GM23248 (cell line): ENCODE measurements at regions not wholly inside any gene's neighbourhood (a gene's known extent, or its start where the extent isn't known, plus 50 kb on each side); places are given as distances from the start of the nearest gene placed in this dataset.

ENCODE experiments used
- DNase-seq: peaks from one replicate; pipeline ENCODE4 v3.0.0-alpha.2; 2015
- H2AFZ ChIP-seq: fragments of 200-600 bp; sonication (generic); 2 replicates; pipeline ENCODE4 v1.6.1; 2016; ENCODE audit warnings: antibody characterized with exemption
- H3F3A ChIP-seq: fragments of 200-600 bp; sonication (generic); 2 replicates; pipeline ENCODE4 v1.6.1; 2016; ENCODE audit warnings: mild to moderate bottlenecking, antibody characterized with exemption, mixed run types; ENCODE audit not compliant: insufficient read depth
- H3K27ac ChIP-seq: fragments of 200-600 bp; sonication (generic); 2 replicates; pipeline ENCODE4 v1.5.1; 2016; ENCODE audit warnings: mild to moderate bottlenecking
- H3K27me3 ChIP-seq: fragments of 200-600 bp; sonication (generic); replicated peaks from 2 replicates; pipeline ENCODE4 v1.6.1; 2016; ENCODE audit warnings: mild to moderate bottlenecking; ENCODE audit not compliant: insufficient read depth
- H3K36me3 ChIP-seq: fragments of 200-600 bp; sonication (generic); 2 replicates; pipeline ENCODE4 v1.6.1; 2016; ENCODE audit warnings: low read depth, mild to moderate bottlenecking
- H3K4me1 ChIP-seq: fragments of 200-600 bp; sonication (generic); 2 replicates; pipeline ENCODE4 v1.6.1; 2016; ENCODE audit warnings: mild to moderate bottlenecking; ENCODE audit not compliant: insufficient read depth
- H3K4me2 ChIP-seq: fragments of 200-600 bp; sonication (generic); one replicate; pipeline ENCODE4 v1.6.1; 2016; ENCODE audit warnings: mild to moderate bottlenecking; ENCODE audit not compliant: unreplicated experiment
- H3K4me3 ChIP-seq: fragments of 200-600 bp; sonication (generic); 2 replicates; pipeline ENCODE4 v1.5.1; 2016; ENCODE audit warnings: mild to moderate bottlenecking
- H3K79me2 ChIP-seq: fragments of 200-600 bp; sonication (generic); 2 replicates; pipeline ENCODE4 v1.6.1; 2016; ENCODE audit warnings: mild to moderate bottlenecking; ENCODE audit not compliant: insufficient read depth
- H3K9ac ChIP-seq: fragments of 200-600 bp; sonication (generic); 2 replicates; pipeline ENCODE4 v1.6.1; 2016; ENCODE audit warnings: mild to moderate bottlenecking
- H3K9me2 ChIP-seq: fragments of 200-600 bp; sonication (generic); 2 replicates; pipeline ENCODE4 v1.6.1; 2016; ENCODE audit warnings: mixed run types, mild to moderate bottlenecking, moderate library complexity; ENCODE audit not compliant: insufficient read depth
- H3K9me3 ChIP-seq: fragments of 200-600 bp; sonication (generic); one replicate; pipeline ENCODE4 v1.6.1; 2017; ENCODE audit warnings: low read depth
- H4K20me1 ChIP-seq: fragments of 200-600 bp; sonication (generic); 2 replicates; pipeline ENCODE4 v1.6.0; 2016; ENCODE audit not compliant: insufficient read depth
- EZH2 ChIP-seq: fragments of 200-600 bp; sonication (generic); IDR thresholded peaks from 2 replicates; pipeline ENCODE4 v1.6.1; 2018; ENCODE audit warnings: antibody characterized with exemption, mild to moderate bottlenecking; ENCODE audit not compliant: insufficient read depth, poor library complexity, severe bottlenecking
- EZH2phosphoT487 ChIP-seq: fragments of 200-600 bp; sonication (generic); IDR thresholded peaks from 2 replicates; pipeline ENCODE4 v1.6.1; 2018; ENCODE audit warnings: antibody characterized with exemption, moderate library complexity, mild to moderate bottlenecking, low read depth; ENCODE audit not compliant: insufficient read depth
- WGBS, 2 experiments: methylation state at CpG; one replicate each; pipeline ENCODE4 v1.1.6; 2015 to 2017; ENCODE audit warnings: low lambda C conversion rate in 2 of 2, low coverage in 1 of 2; ENCODE audit errors: missing lambda C conversion rate in 2 of 2; 5-methylcytosine and 5-hydroxymethylcytosine counted together
- in situ Hi-C: fragments of 300-500 bp; cut with MboI; formaldehyde crosslinking; loops from 2 replicates; pipeline ENCODE4 v1.15.0; 2020

- no peak for DNase-seq
- Histone ChIP-seq H3K9me3 (no peaks in the 10 kb centered on the region), H3K27me3 (no peaks in the 10 kb centered on the region), H3K36me3 (no peaks in the 10 kb centered on the region), H2AFZ (no peak overlapping the region), H3K9me2 (no peaks in the 10 kb centered on the region), H3K4me1 (peaks cover 12% of the 10 kb centered on the region), H3K27ac (no peak overlapping the region), H3K79me2 (no peaks in the 10 kb centered on the region), H3F3A (no peaks in the 10 kb centered on the region), H3K4me3 (no peak overlapping the region), H3K9ac (no peak overlapping the region), H3K4me2 (no peak overlapping the region), H4K20me1 (no peaks in the 10 kb centered on the region)
- in situ Hi-C loops: no loop called here
- WGBS, 2 experiments: 92 to 96% methylated on average over 2 of the region's 2 CpGs
- TF ChIP-seq EZH2phosphoT487: no peak
- no peak for TF ChIP-seq EZH2
These were observed 544.4 kb upstream of the TNP1 start for GRCh38 chr2:217404236-217404760.

GRCh38 chr2:217402761-217403383, 543.0 kb upstream of the TNP1 start:
- in situ Hi-C loops: no loop called here
- no peak overlapping the region for H2AFZ ChIP-seq
- H3F3A ChIP-seq: 0 out of 2 replicates have a peak, but pooled peaks cover 4% of the 10 kb centered on the region
- H4K20me1 ChIP-seq: no peaks in the 10 kb centered on the region
- H3K4me2 ChIP-seq: no peak overlapping the region
- no peak overlapping the region for H3K27ac ChIP-seq
- no peaks in the 10 kb centered on the region for H3K36me3 ChIP-seq
- H3K27me3 ChIP-seq: no peaks in the 10 kb centered on the region
- no peak overlapping the region for H3K9ac ChIP-seq
- no peak for DNase-seq
- TF ChIP-seq EZH2 (no peak), EZH2phosphoT487 (no peak)
- no peaks in the 10 kb centered on the region for H3K9me3 ChIP-seq
- peaks cover 18% of the 10 kb centered on the region for H3K4me1 ChIP-seq
- WGBS, 2 experiments: 14 to 22% methylated on average over 6 of the region's 6 CpGs
- no peak overlapping the region for H3K4me3 ChIP-seq
- H3K79me2 ChIP-seq: no peaks in the 10 kb centered on the region
- H3K9me2 ChIP-seq: no peaks in the 10 kb centered on the region

- H3K9me2 ChIP-seq: no peaks in the 10 kb centered on the region
- H3K27me3 ChIP-seq: no peaks in the 10 kb centered on the region
- TF ChIP-seq EZH2phosphoT487 (no peak), EZH2 (no peak)
- H3F3A ChIP-seq: 0 out of 2 replicates have a peak, but pooled peaks cover 4% of the 10 kb centered on the region
- H3K4me1 ChIP-seq: peaks cover 17% of the 10 kb centered on the region
- no peaks in the 10 kb centered on the region for H3K79me2 ChIP-seq
- no peak overlapping the region for H2AFZ ChIP-seq
- no peak overlapping the region for H3K4me2 ChIP-seq
- no peak overlapping the region for H3K27ac ChIP-seq
- DNase-seq: no peak
- no peaks in the 10 kb centered on the region for H3K9me3 ChIP-seq
- no peaks in the 10 kb centered on the region for H3K36me3 ChIP-seq
- in situ Hi-C loops: no loop called here
- no peaks in the 10 kb centered on the region for H4K20me1 ChIP-seq
- no peak overlapping the region for H3K9ac ChIP-seq
- no peak overlapping the region for H3K4me3 ChIP-seq
- WGBS, 2 experiments: 80 to 83% methylated on average over 3 of the region's 3 CpGs
These were observed 542.3 kb upstream of the TNP1 start for GRCh38 chr2:217402144-217402543.

- Histone ChIP-seq H3K27me3 (no peaks in the 10 kb centered on the region), H4K20me1 (no peaks in the 10 kb centered on the region), H3K9ac (no peak overlapping the region), H2AFZ (peak overlapping the region; percentile 46), H3K9me3 (no peaks in the 10 kb centered on the region), H3K4me2 (peak overlapping the region; percentile 45), H3K4me3 (no peak overlapping the region), H3K9me2 (no peaks in the 10 kb centered on the region), H3F3A (peaks cover 28% of the 10 kb centered on the region), H3K36me3 (no peaks in the 10 kb centered on the region), H3K27ac (peak overlapping the region; percentile 22; the same call in 1 of the 2 replicates), H3K4me1 (peaks cover 42% of the 10 kb centered on the region), H3K79me2 (no peaks in the 10 kb centered on the region)
- 53 to 57% methylated on average over 5 of the region's 5 CpGs for WGBS, 2 experiments
- no peak for TF ChIP-seq EZH2phosphoT487
- TF ChIP-seq EZH2: no peak
- in situ Hi-C loops: no loop called here
- peak; percentile 61 for DNase-seq
These were observed 539.4 kb upstream of the TNP1 start for GRCh38 chr2:217399291-217399690.
